ENCODE measurements at regions not wholly inside any gene's neighbourhood (a gene's known extent, or its start where the extent isn't known, plus 50 kb on each side); places are given as distances from the start of the nearest gene placed in this dataset.

- Mint-ChIP-seq H3K36me3 (ENCODE audit: low read depth, unreplicated experiment) (no peaks in the 10 kb centered on the region), H3K27ac (ENCODE audit: unreplicated experiment) (no peak overlapping the region), H3K9me3 (ENCODE audit: unreplicated experiment) (no peaks in the 10 kb centered on the region), H3K4me3 (ENCODE audit: unreplicated experiment) (no peak overlapping the region), H3K27me3 (ENCODE audit: unreplicated experiment) (no peaks in the 10 kb centered on the region), H3K4me1 (ENCODE audit: unreplicated experiment) (no peaks in the 10 kb centered on the region)
- TF ChIP-seq CTCF (IDR thresholded peaks at IDR 0.05; ENCODE audit: unreplicated experiment) = no peak
- DNase-seq (ENCODE audit: low spot score) = no peak
Observed at GRCh38 chr9:2453701-2454100, 167.9 kb upstream of the VLDLR start.

GRCh38 chr9:2459756-2460155 lies 161.8 kb upstream of the VLDLR start:
- TF ChIP-seq CTCF (IDR thresholded peaks at IDR 0.05; ENCODE audit: unreplicated experiment) = no peak

GRCh38 chr9:2461892-2462291 lies 159.7 kb upstream of the VLDLR start:
- Mint-ChIP-seq H3K27ac (ENCODE audit: unreplicated experiment) (no peak overlapping the region), H3K9me3 (ENCODE audit: unreplicated experiment) (peaks cover 5% of the 10 kb centered on the region), H3K4me3 (ENCODE audit: unreplicated experiment) (no peak overlapping the region), H3K36me3 (ENCODE audit: low read depth, unreplicated experiment) (no peaks in the 10 kb centered on the region), H3K4me1 (ENCODE audit: unreplicated experiment) (no peaks in the 10 kb centered on the region), H3K27me3 (ENCODE audit: unreplicated experiment) (no peaks in the 10 kb centered on the region)
- no peak for DNase-seq (ENCODE audit: low spot score)
- TF ChIP-seq CTCF (IDR thresholded peaks at IDR 0.05; ENCODE audit: unreplicated experiment) = no peak

More at GRCh38 chr9:2459756-2460155, 161.8 kb upstream of the VLDLR start:
- Mint-ChIP-seq H3K27me3 (ENCODE audit: unreplicated experiment) (no peaks in the 10 kb centered on the region), H3K4me3 (ENCODE audit: unreplicated experiment) (no peak overlapping the region), H3K9me3 (ENCODE audit: unreplicated experiment) (peaks cover 5% of the 10 kb centered on the region), H3K36me3 (ENCODE audit: low read depth, unreplicated experiment) (no peaks in the 10 kb centered on the region), H3K4me1 (ENCODE audit: unreplicated experiment) (no peaks in the 10 kb centered on the region), H3K27ac (ENCODE audit: unreplicated experiment) (no peak overlapping the region)
- no peak for DNase-seq (ENCODE audit: low spot score)

- H3K36me3 Mint-ChIP-seq (ENCODE audit: low read depth, unreplicated experiment) = no peaks in the 10 kb centered on the region
- H3K4me1 Mint-ChIP-seq (ENCODE audit: unreplicated experiment) = peaks cover 1% of the 10 kb centered on the region
- H3K27me3 Mint-ChIP-seq (ENCODE audit: unreplicated experiment) = no peaks in the 10 kb centered on the region
- TF ChIP-seq CTCF (IDR thresholded peaks at IDR 0.05; ENCODE audit: unreplicated experiment) = no peak
- H3K27ac Mint-ChIP-seq (ENCODE audit: unreplicated experiment) = no peak overlapping the region
- DNase-seq (ENCODE audit: low spot score) = no peak
- H3K9me3 Mint-ChIP-seq (ENCODE audit: unreplicated experiment) = peaks cover 5% of the 10 kb centered on the region
- no peak overlapping the region for H3K4me3 Mint-ChIP-seq (ENCODE audit: unreplicated experiment)
Observed at GRCh38 chr9:2464624-2465023, 157.0 kb upstream of the VLDLR start.

DNA sequence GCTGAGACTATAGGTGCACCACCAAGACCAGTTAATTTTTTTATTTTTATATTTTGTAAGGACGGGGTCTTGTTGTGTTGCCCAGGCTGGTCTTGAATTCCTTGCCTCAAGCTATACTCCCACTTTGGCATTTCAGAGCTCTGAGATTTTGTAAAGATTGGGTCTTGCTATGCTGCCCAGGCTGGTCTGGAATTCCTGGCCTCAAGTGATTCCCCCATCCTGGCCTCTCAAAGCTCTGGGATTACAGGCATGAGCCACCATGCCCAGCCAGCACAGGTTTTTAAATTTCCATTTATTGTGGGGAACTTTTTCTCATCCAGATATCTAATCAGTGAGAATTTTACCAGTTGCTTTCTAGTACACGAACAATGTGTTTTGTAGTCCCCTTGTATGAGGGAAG lies 156.1 kb upstream of the VLDLR start:
- no peaks in the 10 kb centered on the region for H3K36me3 Mint-ChIP-seq (ENCODE audit: low read depth, unreplicated experiment)
- no peak for TF ChIP-seq CTCF (IDR thresholded peaks at IDR 0.05; ENCODE audit: unreplicated experiment)
- no peak overlapping the region for H3K27ac Mint-ChIP-seq (ENCODE audit: unreplicated experiment)
- no peak for DNase-seq (ENCODE audit: low spot score)
- H3K9me3 Mint-ChIP-seq (ENCODE audit: unreplicated experiment) = peaks cover 5% of the 10 kb centered on the region
- no peak overlapping the region for H3K4me3 Mint-ChIP-seq (ENCODE audit: unreplicated experiment)
- peaks cover 3% of the 10 kb centered on the region for H3K4me1 Mint-ChIP-seq (ENCODE audit: unreplicated experiment)
- no peaks in the 10 kb centered on the region for H3K27me3 Mint-ChIP-seq (ENCODE audit: unreplicated experiment)

All from endothelial cell (in vitro differentiated cells).